HepG2 (cell line): ENCODE measurements at regions not wholly inside any gene's neighbourhood (a gene's known extent, or its start where the extent isn't known, plus 50 kb on each side); places are given as distances from the start of the nearest gene placed in this dataset.

Source experiments
- ATAC-seq: fragments of 200-7000 bp; cut with Tn5 transposase; 3 replicates; pipeline ENCODE4 v1.9.1; 2020; ENCODE audit warnings: mild to moderate bottlenecking, moderate library complexity
- BruUV-seq: library from RNA; stranded (reverse); fragments of 400-500 nt; replicated peaks from 2 replicates; lab custom pipeline; 2021; lab: Mats Ljungman, UMichigan
- CTCF ChIA-PET: fragments of 300-600 bp; formaldehyde crosslinking; extraction: SDS; loops from one replicate; lab custom pipeline; 2021; ENCODE audit warnings: low total read pairs, inconsistent platforms, low intra/inter-chr PET ratio; lab: Yijun Ruan, JAX
- POLR2A ChIA-PET: fragments of 350-600 bp; sonication (Branson Sonifier 250); formaldehyde crosslinking; loops from one replicate; lab custom pipeline; 2020; ENCODE audit warnings: antibody characterized with exemption, inconsistent platforms; lab: Yijun Ruan, JAX
- DNase-seq: peaks from one replicate; pipeline ENCODE4 v3.0.0-alpha.2; 2015; ENCODE audit warnings: low spot score
- FAIRE-seq: peaks from 3 replicates; lab custom pipeline; 2011; peaks lifted over from hg19 to GRCh38; lab: Jason Lieb, UNC
- H2AFZ ChIP-seq: one replicate; pipeline ENCODE4 v1.6.1; 2011; ENCODE audit warnings: low read length, inconsistent platforms
- H3K27ac ChIP-seq: fragments of 300-600 bp; 3 replicates; pipeline ENCODE4 v1.8.0; 2011; ENCODE audit warnings: mixed run types, mild to moderate bottlenecking, mixed read lengths, low read length, inconsistent platforms; ENCODE audit not compliant: insufficient read depth; ENCODE audit errors: extremely low read length
- H3K27me3 ChIP-seq, 2 experiments: fragments of 200-600 bp in 1 of 2; 2 replicates in 1 of 2; 3 replicates in 1 of 2; pipeline versions ENCODE4 v1.6.0 to v1.8.0; 2011; ENCODE audit warnings: low read length in 2 of 2, mild to moderate bottlenecking in 2 of 2, moderate library complexity in 2 of 2, inconsistent platforms in 1 of 2; ENCODE audit not compliant: insufficient read depth in 2 of 2, control insufficient read depth in 1 of 2
- H3K36me3 ChIP-seq, 2 experiments: fragments of 200-600 bp in 1 of 2; replicated peaks in 1 of 2; 2 replicates in 1 of 2; 3 replicates in 1 of 2; pipeline versions ENCODE4 v1.5.1 to v1.8.0; 2011; ENCODE audit warnings: low read length in 2 of 2, inconsistent platforms in 1 of 2; ENCODE audit not compliant: insufficient read depth in 2 of 2, control insufficient read depth in 1 of 2
- H3K4me1 ChIP-seq: 2 replicates; pipeline ENCODE4 v1.5.1; 2012; ENCODE audit warnings: low read length, inconsistent platforms; ENCODE audit not compliant: insufficient read depth
- H3K4me2 ChIP-seq: 2 replicates; pipeline ENCODE4 v1.6.0; 2011; ENCODE audit warnings: low read depth, low read length, inconsistent platforms
- H3K4me3 ChIP-seq, 3 experiments: fragments of 200-600 bp in 1 of 3; sonication (generic), shearing (Covaris generic) in 1 of 3; replicated peaks in 1 of 3; 2 replicates each; pipeline ENCODE4 v1.5.1; 2011 to 2016; ENCODE audit warnings: low read length in 3 of 3, inconsistent platforms in 2 of 3, low read depth in 2 of 3, mild to moderate bottlenecking in 2 of 3, control low read depth in 1 of 3, mixed read lengths in 1 of 3; ENCODE audit not compliant: insufficient read depth in 1 of 3
- H3K79me2 ChIP-seq: one replicate; pipeline ENCODE4 v1.6.1; 2011; ENCODE audit warnings: low read length, inconsistent platforms; ENCODE audit not compliant: insufficient read depth
- H3K9ac ChIP-seq: 2 replicates; pipeline ENCODE4 v1.6.0; 2011; ENCODE audit warnings: mild to moderate bottlenecking, low read depth, low read length, inconsistent platforms; ENCODE audit not compliant: insufficient read depth
- H3K9me3 ChIP-seq: 2 replicates; pipeline ENCODE4 v1.5.1; 2012; ENCODE audit warnings: mild to moderate bottlenecking, low read length
- H4K20me1 ChIP-seq: 2 replicates; pipeline ENCODE4 v1.6.0; 2011; ENCODE audit warnings: inconsistent platforms, mild to moderate bottlenecking, low read length, moderate library complexity; ENCODE audit not compliant: insufficient read depth
- CSRNP2 ChIP-seq: sonication (generic); formaldehyde crosslinking; conservative IDR thresholded peaks from 2 replicates; pipeline ENCODE4 v1.8.0; 2022; ENCODE audit warnings: low read depth, missing genetic modification reagents
- ETV6 ChIP-seq: sonication (generic); formaldehyde crosslinking; conservative IDR thresholded peaks from 2 replicates; pipeline ENCODE4 v1.4.0; 2020; ENCODE audit warnings: missing genetic modification reagents
- MBD4 ChIP-seq: IDR thresholded peaks from 2 replicates; pipeline ENCODE4 v1.6.1; 2012; ENCODE audit warnings: low read length, inconsistent platforms, borderline replicate concordance
- MYPOP ChIP-seq: sonication (generic); formaldehyde crosslinking; IDR thresholded peaks from 2 replicates; pipeline ENCODE4 v1.8.1; 2023; ENCODE audit warnings: mild to moderate bottlenecking, moderate library complexity, missing genetic modification reagents
- NFRKB ChIP-seq: fragments of 450-650 bp; IDR thresholded peaks from 2 replicates; pipeline ENCODE4 v1.6.1; 2017
- NKX3-1 ChIP-seq: sonication (generic); formaldehyde crosslinking; IDR thresholded peaks from 2 replicates; pipeline ENCODE4 v1.5.0; 2020; ENCODE audit warnings: missing genetic modification reagents
- NPAS2 ChIP-seq: sonication (generic); formaldehyde crosslinking; IDR thresholded peaks from 2 replicates; pipeline ENCODE4 v1.8.0; 2022; ENCODE audit warnings: mild to moderate bottlenecking, missing genetic modification reagents, borderline replicate concordance
- ONECUT2 ChIP-seq: sonication (generic); formaldehyde crosslinking; IDR thresholded peaks from 2 replicates; pipeline ENCODE4 v1.4.0; 2020; ENCODE audit warnings: missing genetic modification reagents
- PHF8 ChIP-seq: sonication (generic); formaldehyde crosslinking; IDR thresholded peaks from 2 replicates; pipeline ENCODE4 v1.5.0; 2020; ENCODE audit warnings: missing genetic modification reagents
- REPIN1 ChIP-seq: sonication (generic); formaldehyde crosslinking; IDR thresholded peaks from 2 replicates; pipeline ENCODE4 v1.8.0; 2022; ENCODE audit warnings: missing genetic modification reagents, low read depth, mild to moderate bottlenecking, borderline replicate concordance
- SSRP1 ChIP-seq: IDR thresholded peaks from 2 replicates; pipeline ENCODE4 v1.6.1; 2016; ENCODE audit warnings: control low read depth
- ZFX ChIP-seq: sonication (generic); formaldehyde crosslinking; IDR thresholded peaks from 2 replicates; pipeline ENCODE4 v1.4.0; 2020; ENCODE audit warnings: mild to moderate bottlenecking, low read depth, missing genetic modification reagents, moderate library complexity
- ZNF558 ChIP-seq: sonication (generic); formaldehyde crosslinking; IDR thresholded peaks from 2 replicates; pipeline ENCODE4 v1.9.0; 2022; ENCODE audit warnings: mild to moderate bottlenecking, missing genetic modification reagents, borderline replicate concordance
- ZSCAN12 ChIP-seq: sonication (generic); formaldehyde crosslinking; IDR thresholded peaks from 2 replicates; pipeline ENCODE4 v1.9.0; 2021; ENCODE audit warnings: mild to moderate bottlenecking, missing genetic modification reagents
- ZSCAN20 ChIP-seq: sonication (generic); formaldehyde crosslinking; IDR thresholded peaks from 2 replicates; pipeline ENCODE4 v1.4.0; 2020; ENCODE audit warnings: missing genetic modification reagents, mild to moderate bottlenecking, borderline replicate concordance
- WGBS: methylation state at CpG from one replicate; pipeline ENCODE4 v1.1.6; 2017; ENCODE audit warnings: low lambda C conversion rate; 5-methylcytosine and 5-hydroxymethylcytosine counted together
- in situ Hi-C: cut with HindIII; loops from 2 replicates; pipeline ENCODE4 v1.10.0; 2017; ENCODE audit warnings: low pct_unique_long_range_greater_than_20kb; ENCODE audit not compliant: extremely low pct_ligation_motif_present
- intact Hi-C: fragments of 100-400 bp; cut with micrococcal nuclease; formaldehyde crosslinking; loops from one replicate; pipeline ENCODE4 v1.10.0; 2022; ENCODE audit not compliant: unreplicated experiment

- no peak for TF ChIP-seq MBD4
These were observed 490.8 kb downstream of the TNS3 start (continued) for GRCh38 chr7:47091141-47091540.

- no peak overlapping the region for H3K27ac ChIP-seq
- DNase-seq: no peak
- in situ Hi-C loops: loop anchor here (5.0 kb wide), 3 partner anchors 93 to 1167 kb away; partner anchors contain the start of gene IGFBP3
- H3K9me3 ChIP-seq: no peaks in the 10 kb centered on the region
- H3K27me3 ChIP-seq: 0 out of 5 replicates have a peak, but pooled peaks cover 0 to 7% of the 10 kb centered on the region in 2 experiments
- POLR2A ChIA-PET: no interaction called here
- no peak overlapping the region for H2AFZ ChIP-seq
- no peak overlapping the region for H3K4me2 ChIP-seq
- no peaks in the 10 kb centered on the region for H3K4me1 ChIP-seq
- FAIRE-seq: no peak
- 26% methylated on average over 6 of the region's 6 CpGs for WGBS
- TF ChIP-seq SSRP1 (CRISPR knock-in tag) (no peak), CSRNP2 (CRISPR knock-in tag) (no peak), REPIN1 (no peak), ZSCAN12 (CRISPR knock-in tag) (no peak), ZNF558 (CRISPR knock-in tag) (no peak), NFRKB (no peak), ZSCAN20 (CRISPR knock-in tag) (no peak), MYPOP (CRISPR knock-in tag) (no peak), ONECUT2 (CRISPR knock-in tag) (no peak), PHF8 (no peak), ETV6 (CRISPR knock-in tag) (no peak), NPAS2 (CRISPR knock-in tag) (no peak), NKX3-1 (CRISPR knock-in tag) (no peak), ZFX (no peak)
- ATAC-seq: no peak
- H3K36me3 ChIP-seq: no peaks in the 10 kb centered on the region
- intact Hi-C loops: loop anchor here (2.0 to 5.0 kb wide), 3 partner anchors 313 to 1167 kb away; no protein-coding TSS in a partner anchor
- H3K9ac ChIP-seq: no peak overlapping the region
- H3K79me2 ChIP-seq: no peaks in the 10 kb centered on the region
- no peak overlapping the region for H3K4me3 ChIP-seq
- no peaks in the 10 kb centered on the region for H4K20me1 ChIP-seq
- no TSS peak for BruUV-seq
- CTCF ChIA-PET: interaction anchor here (1.5 to 1.7 kb wide), 3 partner anchors 90 to 1172 kb away, joined by 5 to 13 read pairs (median 7); no protein-coding TSS in a partner anchor
These were observed 492.4 kb downstream of the TNS3 start for GRCh38 chr7:47089461-47089860.
